OCI-LY3 (cell line): ENCODE measurements at regions not wholly inside any gene's neighbourhood (a gene's known extent, or its start where the extent isn't known, plus 50 kb on each side); places are given as distances from the start of the nearest gene placed in this dataset.

Experiments used
- EZH2phosphoT487 ChIP-seq: fragments of 200-600 bp; shearing (Covaris generic); IDR thresholded peaks from 2 replicates; pipeline ENCODE4 v1.6.1; 2018; ENCODE audit warnings: antibody characterized with exemption, mixed run types, low read depth
- TF ChIP-seq, protein P1 (sequence below): fragments of 200-600, 300-600 bp; sonication (generic); IDR thresholded peaks from 2 replicates; pipeline ENCODE4 v1.5.1; 2014; ENCODE audit warnings: antibody characterized with exemption, low read length, low read depth

DNA sequence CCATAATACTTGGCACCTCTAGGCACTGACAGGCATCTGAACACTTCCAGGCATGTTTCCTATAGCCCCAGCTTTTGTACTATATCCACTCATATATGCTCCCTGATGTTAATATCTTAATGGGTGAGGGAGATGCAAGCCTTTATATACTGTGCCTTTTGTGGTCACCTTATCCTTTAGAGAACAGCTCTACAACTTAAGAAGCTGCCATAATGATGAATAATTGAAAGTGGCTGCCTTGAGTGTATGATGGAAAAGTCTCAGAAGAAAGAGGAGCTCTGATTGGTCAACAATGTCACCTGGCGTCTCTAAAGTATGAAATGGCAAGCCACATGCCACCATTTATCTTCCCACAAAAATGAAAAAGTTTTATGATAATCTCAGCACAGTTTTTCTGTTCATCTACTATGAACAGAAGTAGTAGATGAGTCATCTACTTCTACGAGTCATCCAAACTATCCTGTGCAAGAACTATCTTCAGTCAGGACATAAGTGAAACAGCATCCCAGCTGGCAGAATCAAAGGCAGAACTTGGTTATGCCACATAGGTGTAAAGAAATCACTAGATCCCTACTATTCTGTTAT, 997.9 kb upstream of the CELF4 start:
- TF ChIP-seq, protein P1, sequence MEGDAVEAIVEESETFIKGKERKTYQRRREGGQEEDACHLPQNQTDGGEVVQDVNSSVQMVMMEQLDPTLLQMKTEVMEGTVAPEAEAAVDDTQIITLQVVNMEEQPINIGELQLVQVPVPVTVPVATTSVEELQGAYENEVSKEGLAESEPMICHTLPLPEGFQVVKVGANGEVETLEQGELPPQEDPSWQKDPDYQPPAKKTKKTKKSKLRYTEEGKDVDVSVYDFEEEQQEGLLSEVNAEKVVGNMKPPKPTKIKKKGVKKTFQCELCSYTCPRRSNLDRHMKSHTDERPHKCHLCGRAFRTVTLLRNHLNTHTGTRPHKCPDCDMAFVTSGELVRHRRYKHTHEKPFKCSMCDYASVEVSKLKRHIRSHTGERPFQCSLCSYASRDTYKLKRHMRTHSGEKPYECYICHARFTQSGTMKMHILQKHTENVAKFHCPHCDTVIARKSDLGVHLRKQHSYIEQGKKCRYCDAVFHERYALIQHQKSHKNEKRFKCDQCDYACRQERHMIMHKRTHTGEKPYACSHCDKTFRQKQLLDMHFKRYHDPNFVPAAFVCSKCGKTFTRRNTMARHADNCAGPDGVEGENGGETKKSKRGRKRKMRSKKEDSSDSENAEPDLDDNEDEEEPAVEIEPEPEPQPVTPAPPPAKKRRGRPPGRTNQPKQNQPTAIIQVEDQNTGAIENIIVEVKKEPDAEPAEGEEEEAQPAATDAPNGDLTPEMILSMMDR = no peak
- TF ChIP-seq EZH2phosphoT487 = no peak
